Peyer's patch (tissue), 4 donors: ENCODE measurements at regions not wholly inside any gene's neighbourhood (a gene's known extent, or its start where the extent isn't known, plus 50 kb on each side); places are given as distances from the start of the nearest gene placed in this dataset.
A peak's percentile ranks its signal among the peaks of the same experiment; 100 is the strongest.

Source experiments
- DNase-seq, 3 donors: peaks; one replicate each; pipeline ENCODE4 v3.0.0-alpha.2; 2017 to 2019
- H3K27ac ChIP-seq, 4 donors: fragments of 200-600 bp; sonication (generic); one replicate each; pipeline ENCODE4 v1.5.1; 2016 to 2019
- H3K27me3 ChIP-seq, 2 donors: fragments of 200-600 bp; sonication (generic); one replicate each; pipeline ENCODE4 v1.5.1; 2019
- H3K36me3 ChIP-seq, 3 donors: fragments of 200-600 bp; sonication (generic); one replicate each; pipeline ENCODE4 v1.5.1; 2016 to 2019
- H3K4me1 ChIP-seq, 4 donors: fragments of 200-600 bp; sonication (generic); one replicate each; pipeline ENCODE4 v1.5.1; 2016 to 2019
- H3K4me3 ChIP-seq, 4 donors: fragments of 200-600 bp; sonication (generic); 1 replicate in 3 of 4; 2 replicates in 1 of 4; pipeline ENCODE4 v1.5.1; 2016 to 2019; ENCODE audit warnings: mild to moderate bottlenecking in 1 of 4
- H3K9me3 ChIP-seq, 4 donors: fragments of 200-600 bp; sonication (generic); one replicate each; pipeline ENCODE4 v1.5.1; 2016 to 2019; ENCODE audit warnings: mild to moderate bottlenecking in 1 of 4
- POLR2A ChIP-seq, 2 donors: fragments of 450-650 bp; IDR thresholded peaks; one replicate each; pipeline ENCODE4 v1.5.1; 2017; ENCODE audit warnings: antibody characterized with exemption in 2 of 2, mild to moderate bottlenecking in 2 of 2, moderate library complexity in 2 of 2
- TF ChIP-seq, protein P1 (sequence below), 6 experiments: fragments of 450-650 bp in 4 of 6; fragments of 200-600 bp in 2 of 6; sonication (generic) in 1 of 6; IDR thresholded peaks; one replicate each; pipeline ENCODE4 v1.5.1; 2017 to 2019; ENCODE audit warnings: antibody characterized with exemption in 6 of 6, mild to moderate bottlenecking in 3 of 6, moderate library complexity in 1 of 6

DNA sequence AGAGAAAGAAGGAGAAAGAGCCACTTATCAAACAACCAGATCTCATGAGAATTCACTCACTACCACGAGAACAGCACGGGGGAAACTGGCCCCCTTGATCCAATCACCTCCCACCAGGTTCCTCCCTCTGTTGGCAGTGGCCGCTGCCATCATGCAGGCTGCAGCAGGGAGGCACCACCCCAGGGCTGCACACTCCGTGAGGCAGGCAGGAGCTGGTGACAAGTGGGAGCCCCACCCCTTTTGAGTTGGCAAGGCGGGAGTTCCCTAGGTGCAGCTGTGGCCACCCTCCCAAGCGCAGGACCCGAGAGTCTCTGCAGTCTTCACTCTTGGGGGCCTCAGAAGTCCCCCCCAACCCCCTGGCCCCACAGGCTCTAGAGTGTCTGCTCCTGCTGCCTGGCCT lies 83.9 kb upstream of the GJB5 start:
- Histone ChIP-seq H3K27ac (no peak overlapping the region), H3K27me3 (no peaks in the 10 kb centered on the region), H3K9me3 (no peaks in the 10 kb centered on the region), H3K4me3 (no peak overlapping the region), H3K4me1 (no peaks in the 10 kb centered on the region), H3K36me3 (no peaks in the 10 kb centered on the region)
- no peak for DNase-seq
- no peak for TF ChIP-seq POLR2A (IDR thresholded peaks at IDR 0.05)
- TF ChIP-seq, protein P1, sequence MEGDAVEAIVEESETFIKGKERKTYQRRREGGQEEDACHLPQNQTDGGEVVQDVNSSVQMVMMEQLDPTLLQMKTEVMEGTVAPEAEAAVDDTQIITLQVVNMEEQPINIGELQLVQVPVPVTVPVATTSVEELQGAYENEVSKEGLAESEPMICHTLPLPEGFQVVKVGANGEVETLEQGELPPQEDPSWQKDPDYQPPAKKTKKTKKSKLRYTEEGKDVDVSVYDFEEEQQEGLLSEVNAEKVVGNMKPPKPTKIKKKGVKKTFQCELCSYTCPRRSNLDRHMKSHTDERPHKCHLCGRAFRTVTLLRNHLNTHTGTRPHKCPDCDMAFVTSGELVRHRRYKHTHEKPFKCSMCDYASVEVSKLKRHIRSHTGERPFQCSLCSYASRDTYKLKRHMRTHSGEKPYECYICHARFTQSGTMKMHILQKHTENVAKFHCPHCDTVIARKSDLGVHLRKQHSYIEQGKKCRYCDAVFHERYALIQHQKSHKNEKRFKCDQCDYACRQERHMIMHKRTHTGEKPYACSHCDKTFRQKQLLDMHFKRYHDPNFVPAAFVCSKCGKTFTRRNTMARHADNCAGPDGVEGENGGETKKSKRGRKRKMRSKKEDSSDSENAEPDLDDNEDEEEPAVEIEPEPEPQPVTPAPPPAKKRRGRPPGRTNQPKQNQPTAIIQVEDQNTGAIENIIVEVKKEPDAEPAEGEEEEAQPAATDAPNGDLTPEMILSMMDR (IDR thresholded peaks at IDR 0.05): no peak

DNA sequence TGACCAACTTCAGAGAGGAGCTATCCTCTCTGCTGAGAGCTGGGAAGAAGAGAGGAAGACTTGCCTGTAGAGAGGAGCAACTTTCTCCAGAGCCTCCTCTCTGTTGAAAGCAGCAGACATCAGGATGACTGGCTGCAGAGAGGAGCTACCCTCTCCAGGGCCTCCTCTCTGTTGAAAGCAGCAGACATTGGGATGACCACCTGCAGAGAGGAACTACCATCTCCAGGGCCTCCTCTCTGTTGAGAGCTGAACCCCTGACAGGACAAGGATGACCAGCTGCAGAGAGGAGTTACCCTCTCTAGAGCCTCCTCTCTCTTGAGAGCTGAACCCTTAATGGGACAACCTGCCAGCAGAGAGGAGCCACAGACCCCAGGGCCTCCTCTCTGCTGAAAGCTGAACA lies 83.0 kb upstream of the GJB5 start:
- no peak overlapping the region for H3K4me3 ChIP-seq
- TF ChIP-seq, protein P1 (IDR thresholded peaks at IDR 0.05): no peak
- TF ChIP-seq POLR2A (IDR thresholded peaks at IDR 0.05): no peak
- no peak for DNase-seq

DNA sequence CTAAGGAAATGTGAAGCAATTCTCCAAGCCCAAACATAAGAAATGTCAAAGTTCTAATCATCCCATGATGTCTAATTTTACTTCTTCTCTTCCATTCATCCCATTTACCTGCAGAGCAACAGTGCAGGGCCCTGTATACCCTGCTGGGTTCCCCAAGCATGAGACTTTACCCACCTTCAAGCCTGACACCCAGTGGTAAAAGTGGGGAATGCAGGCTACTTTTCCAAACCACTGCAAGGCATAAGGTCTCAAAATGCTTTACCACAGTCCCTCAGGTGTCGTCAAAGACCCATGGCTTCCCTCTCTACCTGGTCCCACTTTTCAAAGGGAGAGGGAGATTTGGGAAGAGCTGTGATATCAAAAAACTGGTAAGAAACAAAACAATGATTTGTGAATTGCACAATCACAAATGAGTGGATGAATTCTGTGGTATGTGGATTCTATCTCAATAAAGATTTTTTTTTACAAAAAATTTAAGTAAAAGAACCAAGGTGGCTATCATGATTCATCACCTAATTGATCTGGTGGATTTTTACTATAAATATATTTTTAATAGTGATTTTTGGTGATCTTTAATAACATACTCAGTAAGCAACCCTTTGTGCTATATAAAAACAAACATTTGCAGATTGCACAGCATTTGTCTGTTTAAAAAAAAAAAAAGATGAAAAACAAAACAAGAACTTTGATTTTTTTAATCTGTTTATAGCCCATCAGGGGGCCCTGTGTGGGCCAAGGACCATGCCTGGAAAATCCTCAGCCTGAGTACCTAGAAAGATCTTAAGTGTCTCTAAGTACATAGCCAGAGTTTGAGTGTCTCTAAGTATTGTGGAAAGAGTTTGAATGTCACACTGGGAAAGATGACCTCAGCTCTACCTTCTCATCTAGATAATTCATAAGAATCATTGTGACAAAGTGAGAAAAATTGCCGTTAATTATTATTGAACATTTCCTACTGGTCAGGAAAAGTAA lies 73.1 kb upstream of the GJB5 start:
- Histone ChIP-seq H3K36me3 (no peaks in the 10 kb centered on the region), H3K4me1 (peaks cover 0 to 14% (median 0%) of the 10 kb centered on the region in 4 donors), H3K9me3 (no peaks in the 10 kb centered on the region), H3K27me3 (no peaks in the 10 kb centered on the region), H3K27ac (peak overlapping the region in 1 of 4 donors; percentile 74), H3K4me3 (no peak overlapping the region)
- DNase-seq: peak in 2 of 3 donors; percentile 19 to 82
- TF ChIP-seq, protein P1 (IDR thresholded peaks at IDR 0.05): peak; percentile 20 to 75 (median 64)
- TF ChIP-seq POLR2A (IDR thresholded peaks at IDR 0.05): no peak

More for the DNA sequence above, 83.0 kb upstream of the GJB5 start:
- Histone ChIP-seq H3K4me1 (no peaks in the 10 kb centered on the region), H3K27me3 (no peaks in the 10 kb centered on the region), H3K9me3 (no peaks in the 10 kb centered on the region), H3K27ac (no peak overlapping the region), H3K36me3 (no peaks in the 10 kb centered on the region)

DNA sequence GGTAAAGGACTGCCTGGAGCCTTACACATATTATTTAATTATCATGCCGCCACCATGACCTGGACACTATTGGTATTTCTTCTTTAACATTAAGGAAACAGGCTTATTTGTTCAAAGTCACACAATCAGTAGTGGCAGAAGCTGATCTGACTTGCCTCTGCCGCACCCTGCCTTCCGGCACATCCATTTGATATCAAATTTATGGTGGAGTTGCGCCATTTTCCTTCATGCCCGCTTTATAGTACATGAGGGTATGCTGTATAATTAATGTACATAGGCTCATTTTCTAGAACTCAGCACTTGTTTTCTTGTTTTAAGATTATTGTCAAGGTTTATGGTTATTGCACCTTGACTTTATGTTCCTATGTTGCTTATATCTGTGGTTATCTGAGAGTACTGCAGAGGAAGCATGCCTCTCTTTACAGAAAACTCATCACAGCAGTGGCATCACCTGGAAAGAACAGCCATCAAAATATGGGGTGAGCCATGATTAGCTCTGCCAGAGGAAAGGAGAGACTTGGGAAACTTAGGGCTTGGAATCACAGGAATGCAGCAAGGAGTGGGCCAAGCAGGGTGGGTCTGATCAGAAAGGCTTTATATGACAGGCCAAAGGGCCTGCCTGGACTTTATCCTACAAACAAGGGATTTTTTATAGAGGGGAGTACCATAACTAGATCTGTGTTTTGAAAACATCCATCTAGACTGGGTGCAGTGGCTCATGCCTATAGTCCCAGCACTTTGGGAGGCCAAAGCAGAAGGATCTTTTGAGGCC lies 72.2 kb upstream of the GJB5 start:
- Histone ChIP-seq H3K36me3 (no peaks in the 10 kb centered on the region), H3K9me3 (no peaks in the 10 kb centered on the region), H3K4me3 (no peak overlapping the region), H3K27me3 (no peaks in the 10 kb centered on the region), H3K27ac (peak overlapping the region in 2 of 4 donors; percentile 30 to 74), H3K4me1 (peaks cover 0 to 14% (median 0%) of the 10 kb centered on the region in 4 donors)
- peak in 1 of 3 donors; percentile 54 for DNase-seq
- no peak for TF ChIP-seq POLR2A (IDR thresholded peaks at IDR 0.05)
- TF ChIP-seq, protein P1 (IDR thresholded peaks at IDR 0.05): no peak

DNA sequence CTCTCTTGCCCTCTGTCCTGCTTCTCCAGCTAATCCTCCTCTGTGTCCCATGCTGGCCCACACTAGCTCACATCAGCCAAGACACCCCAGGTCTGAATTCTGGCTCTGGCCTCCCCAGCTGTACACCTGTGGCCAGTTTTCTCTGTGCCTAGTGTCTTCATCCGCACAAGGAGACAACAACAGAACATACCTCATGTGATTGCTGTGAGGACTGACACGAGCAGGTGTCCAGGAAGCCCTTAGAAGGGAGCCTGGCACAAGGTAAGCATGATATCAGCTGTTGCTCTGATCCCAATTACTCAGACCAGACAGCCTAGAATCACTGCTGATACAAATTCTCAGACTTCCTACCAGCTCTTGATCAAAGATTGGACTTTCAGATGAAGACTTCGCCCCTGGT lies 71.2 kb upstream of the GJB5 start:
- H3K27me3 ChIP-seq: no peaks in the 10 kb centered on the region
- no peaks in the 10 kb centered on the region for H3K36me3 ChIP-seq
- no peaks in the 10 kb centered on the region for H3K9me3 ChIP-seq
- no peak for DNase-seq
- peaks cover 0 to 14% (median 0%) of the 10 kb centered on the region in 4 donors for H3K4me1 ChIP-seq
- TF ChIP-seq, protein P1 (IDR thresholded peaks at IDR 0.05): no peak
- no peak for TF ChIP-seq POLR2A (IDR thresholded peaks at IDR 0.05)
- no peak overlapping the region for H3K4me3 ChIP-seq
- H3K27ac ChIP-seq: peak overlapping the region in 2 of 4 donors; percentile 30 to 74
